Activated T-cell treated with anti-CD3 and anti-CD28 coated beads for 4 hours (primary cell): ENCODE measurements at regions not wholly inside any gene's neighbourhood (a gene's known extent, or its start where the extent isn't known, plus 50 kb on each side); places are given as distances from the start of the nearest gene placed in this dataset.

ENCODE experiments used
- DNase-seq: peaks from one replicate; pipeline ENCODE4 v3.0.0-alpha.2; 2020

- DNase-seq, result no peak
These were observed 89.0 kb upstream of the PRNP start for GRCh38 chr20:4597215-4597614.

DNA sequence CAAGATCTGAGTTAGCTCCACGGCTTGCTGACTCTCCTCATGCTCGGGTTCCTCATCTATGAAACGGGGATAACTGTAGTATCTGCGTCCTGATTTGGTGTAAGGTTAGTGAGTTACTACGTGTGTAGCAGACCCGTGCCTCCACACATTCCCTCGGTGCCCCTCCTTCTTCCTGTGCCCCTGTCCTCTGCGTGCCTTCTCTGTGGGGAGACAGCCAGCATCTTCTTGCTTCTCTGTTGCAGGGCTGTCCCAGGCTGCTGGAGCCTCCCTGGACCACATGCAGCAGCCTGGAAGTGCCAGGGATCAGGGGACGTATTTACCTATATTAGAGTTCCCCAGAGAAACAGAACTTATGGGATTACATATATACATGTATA, 93.1 kb upstream of the PRNP start:
- no peak for DNase-seq

GRCh38 chr20:4592316-4593148, 93.7 kb upstream of the PRNP start:
- DNase-seq, result peak; percentile 37

DNA sequence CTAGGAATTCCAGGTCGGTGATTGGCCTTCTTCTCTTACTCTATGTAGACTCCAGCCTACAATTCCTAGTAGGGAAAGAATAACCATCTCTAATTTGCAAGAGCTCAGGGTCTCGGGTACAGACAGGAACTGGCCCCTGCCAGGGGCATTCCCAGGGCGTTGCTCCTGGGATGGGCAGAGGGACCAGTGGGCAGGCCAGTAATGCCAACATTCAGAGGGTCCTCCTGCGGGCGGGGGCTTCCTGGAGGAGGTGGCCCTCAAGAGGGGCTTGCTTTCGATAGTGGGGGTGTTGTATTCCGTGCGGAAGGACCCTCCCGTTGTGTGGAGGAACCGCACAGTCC, 94.3 kb upstream of the PRNP start:
- DNase-seq, result no peak

GRCh38 chr20:4585758-4586157, 100.5 kb upstream of the PRNP start:
- no peak for DNase-seq

DNA sequence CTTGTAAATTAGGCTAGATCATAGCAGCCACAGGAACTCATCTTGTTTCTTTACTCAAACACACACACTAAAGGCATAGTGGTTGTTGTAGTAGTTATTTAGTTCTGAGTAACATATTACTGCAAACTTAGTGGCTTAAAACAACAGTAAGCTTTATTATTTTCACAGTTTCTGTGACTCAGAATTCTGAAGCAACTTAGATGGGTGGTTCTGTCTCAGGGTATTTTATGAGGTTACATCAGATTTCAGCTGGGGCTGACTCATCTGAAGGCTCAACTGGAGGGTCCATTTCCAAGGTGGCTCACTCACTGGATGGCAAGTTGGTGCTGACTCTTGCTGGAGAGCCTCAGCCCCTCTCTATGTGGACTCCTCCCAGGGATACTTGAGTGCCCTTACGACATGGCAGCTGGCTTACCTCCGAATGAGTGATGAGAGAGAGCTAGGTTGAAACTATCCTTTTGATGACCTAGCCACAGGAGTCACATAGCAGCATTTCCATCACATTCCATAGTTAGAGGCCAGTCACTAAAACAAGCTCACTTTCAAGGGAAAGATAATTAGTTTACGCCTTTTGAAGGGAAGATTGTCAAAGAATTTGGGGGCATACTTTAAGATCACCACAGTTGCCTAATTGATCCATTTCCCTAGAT, 101.0 kb upstream of the PRNP start:
- DNase-seq, result no peak

DNA sequence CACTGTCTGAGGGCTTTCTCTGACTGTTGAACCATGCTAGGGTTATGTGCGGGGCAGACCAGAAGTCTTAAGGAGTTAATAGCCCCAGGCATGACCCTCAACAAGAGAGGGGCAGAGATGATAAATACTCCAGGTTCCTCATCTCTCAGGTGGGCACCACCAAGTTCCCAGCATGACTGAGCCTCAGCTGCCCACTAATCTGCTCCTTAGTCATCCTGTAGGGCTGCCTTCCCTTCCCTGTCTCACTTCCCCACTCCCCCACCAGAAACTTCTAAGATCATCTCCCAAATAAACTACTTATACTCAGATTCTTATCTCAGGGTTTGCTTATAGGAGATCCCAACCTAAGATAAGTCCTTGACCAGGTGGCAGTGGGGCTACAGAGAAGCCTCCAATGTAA, 101.7 kb upstream of the PRNP start:
- no peak for DNase-seq

DNA sequence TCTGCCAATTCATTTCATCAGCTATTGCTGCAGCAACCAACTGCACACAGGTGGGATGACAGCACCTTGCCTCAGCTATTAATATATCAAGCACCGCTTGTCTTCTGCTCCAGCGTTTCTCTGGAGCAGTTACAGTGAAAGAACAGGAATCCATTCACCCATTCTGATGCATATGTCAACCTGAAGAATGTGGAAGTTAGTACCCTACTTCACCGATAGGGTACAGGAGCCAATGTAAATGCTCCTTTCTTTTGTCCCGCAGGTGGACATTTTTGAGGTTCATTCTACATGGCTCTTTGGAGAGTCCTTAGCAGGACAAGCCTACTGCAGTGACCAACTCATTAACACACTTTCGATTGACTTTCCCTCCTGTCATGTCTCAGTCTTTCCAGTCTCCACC, 104.4 kb upstream of the PRNP start:
- no peak for DNase-seq

DNA sequence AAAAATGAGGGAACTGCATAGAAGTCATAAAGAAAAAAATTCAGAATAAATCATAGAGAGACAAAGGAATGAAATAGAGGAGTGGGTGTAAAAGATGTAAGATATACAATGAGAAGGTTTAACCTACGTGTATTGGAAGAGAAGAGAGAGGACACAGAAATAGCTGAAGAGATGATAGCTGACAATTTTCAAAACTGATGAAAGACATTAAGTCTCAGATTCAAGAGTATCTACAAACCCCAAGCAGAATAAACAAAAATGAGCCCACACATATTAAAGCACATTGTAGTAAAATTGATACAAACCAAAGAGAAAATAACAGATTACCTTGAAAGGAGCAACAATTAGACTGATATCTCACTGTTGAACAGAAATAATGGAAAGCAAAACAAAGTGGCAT, 107.9 kb upstream of the PRNP start:
- no peak for DNase-seq

DNA sequence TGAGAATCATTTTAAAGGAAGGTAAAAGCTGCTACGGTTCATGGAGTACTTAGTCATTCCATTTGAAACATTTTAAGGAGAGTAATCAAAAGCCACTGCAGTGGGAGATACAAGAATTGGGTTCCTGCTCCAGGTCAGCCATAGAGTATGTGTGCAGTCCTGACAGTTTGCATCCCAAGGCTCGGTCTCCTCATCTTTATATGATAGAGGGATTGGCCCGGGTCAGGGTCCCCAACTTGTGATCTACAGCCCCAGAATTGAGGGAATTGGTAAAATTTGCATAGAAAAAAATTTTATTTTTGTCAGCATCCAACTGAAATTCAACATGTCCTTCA, 111.9 kb upstream of the PRNP start:
- DNase-seq, result no peak

DNA sequence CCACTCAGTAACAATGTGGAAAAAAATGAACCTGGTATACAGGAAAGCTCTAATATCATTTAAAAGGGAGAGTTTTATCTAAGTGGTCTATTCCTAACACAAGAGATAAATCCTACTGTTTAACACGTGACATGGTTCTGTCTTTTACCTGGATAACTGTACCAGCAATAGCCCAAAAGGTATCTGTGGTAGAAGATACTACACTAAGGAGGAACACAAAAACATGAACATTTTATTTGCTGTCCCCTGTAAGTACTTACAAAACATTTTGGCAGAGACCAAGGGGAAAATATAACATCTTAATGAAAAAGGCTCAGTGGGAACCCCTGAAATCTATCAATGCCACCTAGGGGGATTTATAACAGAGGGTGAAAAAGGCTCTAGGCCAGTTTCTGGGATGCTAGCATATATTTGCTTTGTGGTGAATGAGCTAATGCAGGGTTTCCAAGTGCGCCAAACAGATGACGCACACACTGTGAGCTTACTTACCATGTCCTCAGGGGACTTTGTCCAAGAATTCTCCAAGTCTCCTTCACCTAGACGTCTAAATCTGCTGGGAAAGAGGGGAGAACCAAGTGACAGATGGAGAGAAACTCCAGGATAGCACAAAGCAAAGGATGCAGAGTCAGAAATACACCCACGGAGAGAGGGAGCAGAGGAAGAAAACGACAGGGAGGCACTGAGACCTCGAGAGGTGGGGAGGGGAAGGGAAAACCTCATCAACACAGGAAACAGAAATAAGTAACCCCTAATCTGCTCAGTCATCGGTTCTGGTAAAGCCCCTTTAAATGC, 112.5 kb upstream of the PRNP start:
- DNase-seq, result no peak

DNA sequence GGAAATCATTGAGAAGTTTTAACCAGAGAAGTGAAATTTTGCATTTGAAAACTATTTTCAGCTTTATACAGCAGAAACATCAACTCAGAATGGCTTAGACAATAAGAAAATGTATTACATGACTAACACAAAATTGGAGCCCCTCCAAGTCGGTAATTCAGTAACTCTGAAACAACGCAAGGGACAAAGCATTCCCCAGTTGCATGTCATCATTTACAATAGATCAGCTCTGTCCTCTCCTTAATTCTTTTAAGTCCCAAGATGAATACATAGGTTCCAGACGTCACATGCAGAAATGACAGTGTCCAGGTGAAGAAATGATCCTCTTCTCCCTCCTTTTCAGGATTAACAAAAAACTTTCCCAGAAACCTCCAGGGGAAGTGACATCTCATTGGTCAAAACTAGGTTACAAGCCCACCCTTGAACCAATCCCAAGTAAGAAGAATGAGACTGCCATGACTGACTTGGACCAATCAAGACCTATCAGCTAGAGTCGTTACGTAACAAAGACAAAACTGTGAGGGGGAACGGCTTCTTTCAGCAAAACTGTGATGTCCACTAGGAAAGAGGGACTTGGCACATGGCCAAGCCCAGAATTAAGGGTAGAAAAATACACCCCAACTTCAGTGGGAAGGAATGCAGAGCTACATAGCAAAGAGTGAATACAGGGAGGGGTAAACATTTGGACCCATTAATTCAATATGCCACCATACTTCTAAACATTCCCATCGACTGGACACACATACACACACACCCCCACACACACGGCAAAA, 114.3 kb upstream of the PRNP start:
- DNase-seq, result no peak

DNA sequence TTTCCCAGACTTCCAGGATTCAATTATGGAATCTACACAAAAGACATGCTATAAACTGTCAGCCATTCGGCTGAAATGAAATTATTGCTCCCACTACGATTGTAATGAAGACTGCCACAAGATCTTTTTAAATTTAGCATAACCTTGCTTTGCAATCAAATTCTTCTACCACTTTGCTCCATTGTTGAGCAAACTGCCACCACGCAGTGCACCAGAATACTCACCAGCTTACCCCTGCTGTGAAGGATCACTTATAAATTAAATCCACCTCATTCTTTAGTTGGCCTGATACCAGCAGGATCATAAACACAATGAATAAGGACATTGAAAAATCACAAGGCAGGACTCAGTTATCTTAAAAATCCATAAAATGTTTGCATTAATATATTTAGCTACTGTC, 116.4 kb upstream of the PRNP start:
- DNase-seq, result no peak

GRCh38 chr20:4569092-4569491, 117.2 kb upstream of the PRNP start:
- DNase-seq, result no peak

DNA sequence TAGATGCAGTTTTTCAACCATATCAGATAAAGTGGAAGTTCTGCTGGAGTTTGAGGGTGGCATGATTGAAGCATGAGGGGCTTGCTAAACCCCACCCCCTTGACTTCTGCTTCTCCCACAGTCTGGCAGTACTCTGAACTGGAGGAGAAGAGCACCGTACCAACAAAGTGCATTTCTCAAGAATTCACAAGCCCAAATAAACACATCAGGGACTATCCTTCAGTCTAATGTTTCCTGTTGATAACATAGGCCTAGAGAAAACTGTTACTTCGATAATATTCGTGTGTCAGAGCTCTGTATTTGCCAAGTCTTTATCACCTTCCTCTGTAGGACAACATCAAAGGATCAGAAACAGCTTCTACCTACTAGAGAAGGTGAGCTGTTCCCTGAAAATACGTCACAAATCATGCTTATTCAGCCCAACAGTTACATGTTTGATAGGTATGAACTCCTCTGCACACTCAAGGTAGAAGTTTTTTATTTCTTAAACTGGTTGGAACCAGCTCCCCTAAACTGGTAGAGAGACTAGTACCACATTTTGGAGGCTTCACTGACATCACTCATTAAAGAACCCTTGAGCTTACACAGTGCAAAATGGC, 117.8 kb upstream of the PRNP start:
- no peak for DNase-seq

DNA sequence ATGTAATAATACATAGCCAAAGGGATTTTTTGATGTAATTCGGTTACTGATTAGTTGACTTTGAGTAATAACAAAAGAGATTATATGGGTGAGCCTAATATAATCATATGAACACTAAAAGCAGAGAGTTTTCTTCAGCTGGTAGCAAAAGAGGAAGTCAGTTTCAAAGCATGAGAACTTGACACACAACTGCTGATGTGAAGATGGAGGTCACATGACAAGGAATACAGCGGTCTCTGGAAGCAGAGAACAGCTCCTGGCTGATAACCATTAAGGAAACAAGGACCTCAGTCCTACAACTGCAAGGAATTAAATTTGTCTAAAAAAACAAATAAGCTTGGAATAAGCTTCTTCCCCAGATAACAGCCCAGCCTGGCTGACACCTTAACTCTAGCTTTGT, 119.1 kb upstream of the PRNP start:
- DNase-seq, result no peak

DNA sequence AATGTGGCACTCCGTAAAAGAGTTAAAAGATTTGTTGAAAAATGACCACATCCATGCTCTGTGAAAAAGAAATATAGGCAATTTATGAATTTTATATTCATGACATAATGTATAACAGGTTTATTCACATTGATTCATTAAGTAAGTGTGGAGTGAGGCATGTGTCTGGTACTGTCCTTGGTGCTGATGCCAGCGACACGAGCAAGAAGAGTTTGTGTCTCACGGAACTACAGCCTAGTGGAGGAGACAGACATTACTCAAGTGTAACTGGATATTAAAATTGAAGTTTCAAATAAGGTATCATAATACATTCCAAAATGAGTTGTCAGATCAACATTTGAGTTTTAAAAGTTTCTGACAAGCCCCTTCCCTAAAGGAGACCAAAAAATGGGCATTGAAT, 122.7 kb upstream of the PRNP start:
- DNase-seq, result no peak

- no peak for DNase-seq
These were observed 123.2 kb upstream of the PRNP start for GRCh38 chr20:4563031-4563430.

- DNase-seq, result no peak
These were observed 125.6 kb upstream of the PRNP start for GRCh38 chr20:4560667-4561066.

DNA sequence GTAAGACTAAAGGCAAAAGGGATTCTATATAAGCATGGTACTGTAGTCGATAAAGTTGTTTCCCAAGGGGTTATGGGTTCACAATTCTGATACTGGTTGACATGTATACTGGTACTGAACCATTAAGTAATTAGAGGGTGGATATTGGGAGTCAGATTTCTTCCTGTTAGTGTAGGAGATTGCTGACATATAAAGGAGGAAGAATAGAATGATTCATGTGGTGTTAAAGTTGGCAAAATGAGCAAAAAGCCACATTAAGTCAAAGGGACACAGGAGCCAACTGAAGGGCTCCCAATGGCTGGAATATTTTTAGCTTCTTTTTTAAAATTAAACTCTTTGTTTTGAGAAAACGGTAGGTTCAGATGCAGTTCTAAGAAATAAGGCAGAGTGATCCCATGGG, 126.3 kb upstream of the PRNP start:
- DNase-seq, result no peak

DNA sequence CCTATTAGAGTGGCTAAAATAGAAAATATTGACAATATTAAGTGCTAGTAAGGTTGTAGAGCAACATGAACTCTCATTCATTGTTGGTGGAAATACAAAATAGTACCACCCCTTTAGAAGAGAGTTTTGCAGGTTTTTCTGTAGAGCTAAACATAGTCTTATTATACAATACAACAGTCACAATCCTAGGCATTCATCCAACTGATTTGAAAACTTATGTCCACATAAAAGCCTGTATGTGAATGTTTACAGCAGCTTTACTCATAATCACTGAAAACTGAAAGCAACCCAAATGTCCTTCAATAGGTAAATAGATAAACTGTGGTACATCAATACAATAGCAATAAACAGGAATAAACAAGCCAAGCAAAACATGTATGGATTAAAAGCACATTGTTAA, 127.2 kb upstream of the PRNP start:
- DNase-seq, result no peak

GRCh38 chr20:4556781-4557180, 129.5 kb upstream of the PRNP start:
- DNase-seq, result no peak
